HL-60 (cell line): ENCODE measurements at regions not wholly inside any gene's neighbourhood (a gene's known extent, or its start where the extent isn't known, plus 50 kb on each side); places are given as distances from the start of the nearest gene placed in this dataset.

Source experiments
- DNase-seq, 2 experiments: peaks; one replicate each; pipeline ENCODE4 v3.0.0-alpha.2; 2010 to 2020; ENCODE audit warnings: low read depth in 1 of 2, low spot score in 1 of 2
- H3K27ac ChIP-seq: fragments of 250-450 bp; sonication (Bioruptor Pico); replicated peaks from 2 replicates; pipeline ENCODE4 v1.5.1; 2020; ENCODE audit warnings: mild to moderate bottlenecking, moderate library complexity
- H3K27me3 ChIP-seq: fragments of 250-450 bp; sonication (Bioruptor Pico); 2 replicates; pipeline ENCODE4 v1.5.1; 2021; ENCODE audit warnings: mild to moderate bottlenecking, moderate library complexity; ENCODE audit not compliant: insufficient read depth, poor library complexity, severe bottlenecking
- H3K4me3 ChIP-seq: replicated peaks from 2 replicates; pipeline ENCODE4 v1.5.1; 2011; ENCODE audit warnings: mild to moderate bottlenecking, control low read depth, low read length; ENCODE audit not compliant: insufficient read depth
- CTCF ChIP-seq: IDR thresholded peaks from one replicate; pipeline ENCODE4 v1.5.1; 2011; ENCODE audit warnings: low read length, control low read depth, inconsistent platforms; ENCODE audit not compliant: insufficient read depth
- GABPA ChIP-seq: IDR thresholded peaks from 2 replicates; pipeline ENCODE4 v1.6.1; 2012; ENCODE audit warnings: low read depth
- POLR2AphosphoS5 ChIP-seq: IDR thresholded peaks from 2 replicates; pipeline ENCODE4 v1.6.1; 2012; ENCODE audit warnings: low read depth
- REST ChIP-seq: IDR thresholded peaks from 2 replicates; pipeline ENCODE4 v1.6.1; 2012; ENCODE audit warnings: low read depth; ENCODE audit not compliant: insufficient replicate concordance
- SPI1 ChIP-seq: IDR thresholded peaks from 2 replicates; pipeline ENCODE4 v1.6.1; 2012; ENCODE audit warnings: low read depth, mild to moderate bottlenecking, borderline replicate concordance

GRCh38 chr6:163760860-163761259 is 346.3 kb downstream of the QKI start:
- TF ChIP-seq POLR2AphosphoS5 (no peak), GABPA (no peak), REST (no peak), CTCF (no peak), SPI1 (no peak)
- DNase-seq, result no peak
- Histone ChIP-seq H3K4me3 (no peak overlapping the region), H3K27ac (no peak overlapping the region), H3K27me3 (peaks cover 3% of the 10 kb centered on the region)

GRCh38 chr6:163759542-163759941 is 345.0 kb downstream of the QKI start:
- Histone ChIP-seq H3K27ac (no peak overlapping the region), H3K27me3 (peaks cover 3% of the 10 kb centered on the region), H3K4me3 (no peak overlapping the region)
- no peak for TF ChIP-seq REST
- TF ChIP-seq SPI1, result no peak
- TF ChIP-seq POLR2AphosphoS5, result no peak
- TF ChIP-seq CTCF, result no peak
- no peak for TF ChIP-seq GABPA
- DNase-seq, result no peak

- TF ChIP-seq SPI1 (no peak), GABPA (no peak), CTCF (no peak), POLR2AphosphoS5 (no peak), REST (no peak)
- DNase-seq, result no peak
- H3K27me3 ChIP-seq, result peaks cover 3% of the 10 kb centered on the region
- H3K27ac ChIP-seq, result no peak overlapping the region
- no peak overlapping the region for H3K4me3 ChIP-seq
These were observed 343.0 kb downstream of the QKI start for GRCh38 chr6:163757520-163757919.
